Lung (tissue), 11 donors: ENCODE measurements at regions not wholly inside any gene's neighbourhood (a gene's known extent, or its start where the extent isn't known, plus 50 kb on each side); places are given as distances from the start of the nearest gene placed in this dataset.

Source experiments
- ATAC-seq: fragments of 200-7000 bp; cut with Tn5 transposase; one replicate; pipeline ENCODE4 v1.9.1; 2020; ENCODE audit warnings: moderate number of reproducible peaks; ENCODE audit not compliant: insufficient read depth, low FRiP score
- DNase-seq, 3 donors: peaks; one replicate each; pipeline ENCODE4 v3.0.0-alpha.2; 2013 to 2017
- H3K27ac ChIP-seq, 2 donors: one replicate each; pipeline ENCODE4 v1.5.1; 2013; ENCODE audit warnings: mild to moderate bottlenecking in 2 of 2, moderate library complexity in 2 of 2, control low read depth in 1 of 2, inconsistent platforms in 1 of 2, low read depth in 1 of 2, low read length in 1 of 2
- H3K27me3 ChIP-seq, 3 donors: one replicate each; pipeline ENCODE4 v1.5.1; 2013; ENCODE audit warnings: low read length in 2 of 3; ENCODE audit not compliant: control insufficient read depth in 3 of 3, insufficient read depth in 3 of 3
- H3K36me3 ChIP-seq, 4 donors: one replicate each; pipeline ENCODE4 v1.5.1; 2013; ENCODE audit warnings: low read length in 4 of 4, mild to moderate bottlenecking in 1 of 4, moderate library complexity in 1 of 4; ENCODE audit not compliant: control insufficient read depth in 4 of 4, insufficient read depth in 4 of 4
- H3K4me1 ChIP-seq, 5 donors: one replicate each; pipeline ENCODE4 v1.5.1; 2013; ENCODE audit warnings: low read length in 5 of 5, mild to moderate bottlenecking in 2 of 5, moderate library complexity in 1 of 5; ENCODE audit not compliant: control insufficient read depth in 5 of 5, insufficient read depth in 5 of 5
- H3K4me3 ChIP-seq: one replicate; pipeline ENCODE4 v1.5.1; 2013; ENCODE audit warnings: mild to moderate bottlenecking, control low read depth, moderate library complexity
- H3K9ac ChIP-seq, 2 donors: one replicate each; pipeline ENCODE4 v1.5.1; 2013; ENCODE audit warnings: low read length in 2 of 2, control low read depth in 1 of 2; ENCODE audit not compliant: insufficient read depth in 1 of 2
- H3K9me3 ChIP-seq, 4 donors: one replicate each; pipeline ENCODE4 v1.5.1; 2013; ENCODE audit warnings: low read length in 3 of 4, mild to moderate bottlenecking in 1 of 4, moderate library complexity in 1 of 4; ENCODE audit not compliant: control insufficient read depth in 4 of 4, insufficient read depth in 3 of 4
- WGBS, 2 donors: extraction: QIAGEN DNeasy Blood & Tissue Kit; methylation state at CpG; one replicate each; pipeline ENCODE4 v1.1.7; 2013; 5-methylcytosine and 5-hydroxymethylcytosine counted together
- TF ChIP-seq, protein P1 (sequence below): IDR thresholded peaks from 2 replicates; pipeline ENCODE4 v1.5.1; 2012; ENCODE audit warnings: mild to moderate bottlenecking; ENCODE audit errors: control extremely low read depth, extremely low read depth
- donor health status: control.
- donor health status: control.
- donor health status: Bipolar disorder and iron deficiency.
- donor health status: healthy.
- donor health status: DM: yes; HTN: yes; CAD: no.

DNA sequence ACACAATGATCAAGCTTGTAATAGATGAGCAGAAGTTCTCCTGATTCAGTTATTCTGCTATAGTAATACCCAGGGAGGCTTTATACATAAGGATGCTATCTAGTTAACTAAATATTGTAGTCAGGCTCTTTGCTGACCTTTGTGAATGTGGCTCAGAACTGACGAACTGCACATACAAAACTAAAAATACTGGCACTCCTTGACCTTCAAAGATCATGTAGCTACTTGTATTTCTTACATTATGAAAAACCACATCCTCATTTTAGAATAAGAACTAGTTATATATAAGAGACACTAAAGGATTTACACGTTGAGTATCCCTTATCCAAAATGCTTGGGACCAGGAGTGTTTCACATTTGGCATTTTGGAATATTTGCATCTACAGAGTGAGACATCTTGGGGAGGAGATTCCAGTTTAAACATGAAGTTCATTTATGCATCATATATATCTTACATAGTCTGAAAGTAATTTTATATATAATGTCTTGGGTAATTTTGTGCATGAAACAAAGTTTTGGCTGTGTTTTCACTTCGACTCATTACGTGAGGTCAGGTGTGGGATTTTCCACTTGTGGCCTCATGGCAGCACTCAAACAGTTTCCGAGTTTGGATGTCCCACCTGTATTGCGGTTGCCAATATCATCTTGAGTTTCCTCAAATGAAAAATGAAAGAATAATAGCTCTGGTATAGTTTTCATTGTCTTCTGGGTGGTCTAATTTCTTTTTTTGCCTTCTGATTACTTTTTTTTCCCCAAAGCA lies 58.4 kb upstream of the FBXL7 start:
- WGBS, 2 donors, result 81 to 87% methylated on average over 6 of the region's 6 CpGs
- TF ChIP-seq, protein P1, sequence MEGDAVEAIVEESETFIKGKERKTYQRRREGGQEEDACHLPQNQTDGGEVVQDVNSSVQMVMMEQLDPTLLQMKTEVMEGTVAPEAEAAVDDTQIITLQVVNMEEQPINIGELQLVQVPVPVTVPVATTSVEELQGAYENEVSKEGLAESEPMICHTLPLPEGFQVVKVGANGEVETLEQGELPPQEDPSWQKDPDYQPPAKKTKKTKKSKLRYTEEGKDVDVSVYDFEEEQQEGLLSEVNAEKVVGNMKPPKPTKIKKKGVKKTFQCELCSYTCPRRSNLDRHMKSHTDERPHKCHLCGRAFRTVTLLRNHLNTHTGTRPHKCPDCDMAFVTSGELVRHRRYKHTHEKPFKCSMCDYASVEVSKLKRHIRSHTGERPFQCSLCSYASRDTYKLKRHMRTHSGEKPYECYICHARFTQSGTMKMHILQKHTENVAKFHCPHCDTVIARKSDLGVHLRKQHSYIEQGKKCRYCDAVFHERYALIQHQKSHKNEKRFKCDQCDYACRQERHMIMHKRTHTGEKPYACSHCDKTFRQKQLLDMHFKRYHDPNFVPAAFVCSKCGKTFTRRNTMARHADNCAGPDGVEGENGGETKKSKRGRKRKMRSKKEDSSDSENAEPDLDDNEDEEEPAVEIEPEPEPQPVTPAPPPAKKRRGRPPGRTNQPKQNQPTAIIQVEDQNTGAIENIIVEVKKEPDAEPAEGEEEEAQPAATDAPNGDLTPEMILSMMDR, result no peak

GRCh38 chr5:15440434-15440833 lies 59.5 kb upstream of the FBXL7 start:
- Histone ChIP-seq H3K27ac (no peak overlapping the region), H3K9ac (no peak overlapping the region), H3K27me3 (peaks cover 0 to 3% (median 0%) of the 10 kb centered on the region in 3 donors), H3K9me3 (no peaks in the 10 kb centered on the region), H3K4me1 (peaks cover 0 to 3% (median 0%) of the 10 kb centered on the region in 5 donors), H3K36me3 (no peaks in the 10 kb centered on the region), H3K4me3 (no peak overlapping the region)
- 80 to 82% methylated on average over 5 of the region's 5 CpGs for WGBS, 2 donors
- TF ChIP-seq, protein P1, result no peak
- DNase-seq, result no peak
- ATAC-seq, result no peak

More for the DNA sequence above, 58.4 kb upstream of the FBXL7 start:
- H3K4me1 ChIP-seq, result peaks cover 0 to 3% (median 0%) of the 10 kb centered on the region in 5 donors
- peaks cover 0 to 3% (median 0%) of the 10 kb centered on the region in 3 donors for H3K27me3 ChIP-seq
- H3K27ac ChIP-seq, result no peak overlapping the region
- no peak for ATAC-seq
- H3K36me3 ChIP-seq, result no peaks in the 10 kb centered on the region
- DNase-seq, result no peak
- no peak overlapping the region for H3K4me3 ChIP-seq
- no peaks in the 10 kb centered on the region for H3K9me3 ChIP-seq
- no peak overlapping the region for H3K9ac ChIP-seq

DNA sequence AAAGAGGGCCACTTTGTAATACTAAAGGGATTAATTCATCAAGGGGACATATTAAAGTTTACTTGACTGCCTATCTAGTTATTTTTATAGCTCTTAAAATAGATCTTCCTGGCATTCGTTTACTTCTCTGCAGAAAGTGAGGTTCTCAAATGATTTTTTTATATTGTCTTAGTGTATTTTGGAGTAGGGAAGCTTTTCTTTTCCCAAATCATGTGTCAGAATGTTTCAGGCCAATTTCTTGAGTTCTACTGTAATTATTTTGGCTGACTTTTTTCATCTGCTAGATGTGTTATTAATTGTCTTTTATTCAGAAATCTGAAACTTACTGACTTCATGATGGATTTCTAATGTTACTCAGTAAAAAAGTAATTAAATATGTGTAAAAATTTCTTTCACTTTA lies 60.2 kb upstream of the FBXL7 start:
- peaks cover 0 to 3% (median 0%) of the 10 kb centered on the region in 3 donors for H3K27me3 ChIP-seq
- no peak for DNase-seq
- no peaks in the 10 kb centered on the region for H3K9me3 ChIP-seq
- H3K9ac ChIP-seq, result no peak overlapping the region
- no peak overlapping the region for H3K4me3 ChIP-seq
- peaks cover 0 to 3% (median 0%) of the 10 kb centered on the region in 5 donors for H3K4me1 ChIP-seq
- no peak for ATAC-seq
- WGBS, 2 donors, result 42 to 60% methylated on average over 1 of the region's 1 CpG
- H3K27ac ChIP-seq, result no peak overlapping the region
- no peaks in the 10 kb centered on the region for H3K36me3 ChIP-seq
- TF ChIP-seq, protein P1, result no peak
